A673 (cell line): ENCODE measurements at regions not wholly inside any gene's neighbourhood (a gene's known extent, or its start where the extent isn't known, plus 50 kb on each side); places are given as distances from the start of the nearest gene placed in this dataset.

Experiments used
- CTCF ChIP-seq: fragments of 300-800, 200-600 bp; sonication (generic); conservative IDR thresholded peaks from 2 replicates; pipeline ENCODE4 v1.5.1; 2017; ENCODE audit warnings: low read depth, mild to moderate bottlenecking, antibody characterized with exemption, low read length, moderate library complexity, mixed read lengths
- EZH2 ChIP-seq: fragments of 200-600 bp; sonication (generic); IDR thresholded peaks from 2 replicates; pipeline ENCODE4 v1.6.1; 2017; ENCODE audit warnings: borderline replicate concordance, low read depth, mild to moderate bottlenecking, mixed read lengths, antibody characterized with exemption, low read length; ENCODE audit not compliant: poor library complexity, severe bottlenecking

DNA sequence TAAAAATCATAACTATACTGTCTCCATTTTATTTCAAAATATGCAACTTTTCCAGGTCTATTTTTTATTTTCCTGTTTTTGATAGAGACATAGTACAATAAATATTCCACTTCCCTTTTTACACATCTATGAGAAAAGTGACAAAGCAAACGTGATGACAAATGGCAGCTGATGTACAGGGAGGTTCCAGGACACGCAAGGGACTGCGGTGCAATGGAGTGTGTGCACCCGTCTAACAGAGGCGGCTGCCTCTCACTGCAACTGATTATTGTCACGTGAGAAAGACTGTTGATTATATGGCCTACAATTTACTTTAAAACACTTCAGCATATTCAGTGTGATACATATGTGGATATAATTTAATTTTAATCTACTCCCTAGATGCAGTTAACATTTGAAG lies 142.6 kb downstream of the LRRC30 start:
- TF ChIP-seq CTCF (no peak), EZH2 (no peak)
